PC-3 (cell line): ENCODE measurements at regions not wholly inside any gene's neighbourhood (a gene's known extent, or its start where the extent isn't known, plus 50 kb on each side); places are given as distances from the start of the nearest gene placed in this dataset.

ENCODE experiments used
- EZH2 ChIP-seq: fragments of 300-600 bp; sonication (generic); IDR thresholded peaks from one replicate; pipeline ENCODE4 v1.6.1; 2017; ENCODE audit warnings: antibody characterized with exemption, mild to moderate bottlenecking, low read length; ENCODE audit not compliant: unreplicated experiment
- TF ChIP-seq, protein P1 (sequence below): fragments of 300-600 bp; sonication (generic); conservative IDR thresholded peaks from 2 replicates; pipeline ENCODE4 v1.5.1; 2017; ENCODE audit warnings: antibody characterized with exemption, low read depth, mild to moderate bottlenecking, low read length

DNA sequence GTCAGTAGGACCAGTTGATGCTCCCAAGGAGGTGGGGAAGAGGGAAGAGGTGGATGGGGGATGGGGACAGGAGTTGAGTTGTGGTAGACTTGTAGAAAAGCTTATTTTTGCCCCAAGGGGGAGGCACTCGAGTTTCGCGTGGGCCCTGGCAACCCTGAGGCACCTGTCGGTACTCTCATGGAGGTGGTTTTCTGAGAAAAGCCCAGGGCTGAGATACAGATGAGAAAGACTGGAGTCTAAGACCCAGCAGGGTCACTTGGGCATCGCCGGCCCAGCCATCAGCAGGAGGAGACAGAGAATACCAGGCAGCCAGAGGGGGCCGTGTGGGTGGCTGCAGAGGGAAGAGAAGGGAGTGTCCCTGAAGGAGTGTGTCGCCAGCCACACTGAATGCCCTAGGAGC, 57.7 kb upstream of the HPCAL1 start:
- TF ChIP-seq, protein P1, sequence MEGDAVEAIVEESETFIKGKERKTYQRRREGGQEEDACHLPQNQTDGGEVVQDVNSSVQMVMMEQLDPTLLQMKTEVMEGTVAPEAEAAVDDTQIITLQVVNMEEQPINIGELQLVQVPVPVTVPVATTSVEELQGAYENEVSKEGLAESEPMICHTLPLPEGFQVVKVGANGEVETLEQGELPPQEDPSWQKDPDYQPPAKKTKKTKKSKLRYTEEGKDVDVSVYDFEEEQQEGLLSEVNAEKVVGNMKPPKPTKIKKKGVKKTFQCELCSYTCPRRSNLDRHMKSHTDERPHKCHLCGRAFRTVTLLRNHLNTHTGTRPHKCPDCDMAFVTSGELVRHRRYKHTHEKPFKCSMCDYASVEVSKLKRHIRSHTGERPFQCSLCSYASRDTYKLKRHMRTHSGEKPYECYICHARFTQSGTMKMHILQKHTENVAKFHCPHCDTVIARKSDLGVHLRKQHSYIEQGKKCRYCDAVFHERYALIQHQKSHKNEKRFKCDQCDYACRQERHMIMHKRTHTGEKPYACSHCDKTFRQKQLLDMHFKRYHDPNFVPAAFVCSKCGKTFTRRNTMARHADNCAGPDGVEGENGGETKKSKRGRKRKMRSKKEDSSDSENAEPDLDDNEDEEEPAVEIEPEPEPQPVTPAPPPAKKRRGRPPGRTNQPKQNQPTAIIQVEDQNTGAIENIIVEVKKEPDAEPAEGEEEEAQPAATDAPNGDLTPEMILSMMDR = no peak
- no peak for TF ChIP-seq EZH2
